GM12878 (cell line): ENCODE measurements at regions not wholly inside any gene's neighbourhood (a gene's known extent, or its start where the extent isn't known, plus 50 kb on each side); places are given as distances from the start of the nearest gene placed in this dataset.

Source experiments
- ATAC-seq: fragments of 200-7000 bp; cut with Tn5 transposase; 3 replicates; pipeline ENCODE4 v1.9.1; 2020; ENCODE audit warnings: mild to moderate bottlenecking, moderate library complexity
- BruUV-seq: library from RNA; stranded (reverse); fragments of 400-500 nt; replicated peaks from 2 replicates; lab custom pipeline; 2021; lab: Mats Ljungman, UMichigan
- CTCF ChIA-PET: fragments of 300-600 bp; sonication (Branson Sonifier 250); formaldehyde crosslinking; extraction: SDS; loops from one replicate; lab custom pipeline; 2021; ENCODE audit warnings: inconsistent platforms; lab: Yijun Ruan, JAX
- POLR2A ChIA-PET: fragments of 350-600 bp; formaldehyde crosslinking; extraction: SDS; loops from one replicate; lab custom pipeline; 2021; ENCODE audit warnings: inconsistent platforms; lab: Charles Lee
- RAD21 ChIA-PET: fragments of 300-600 bp; sonication (Branson Sonifier 250); formaldehyde crosslinking; loops from one replicate; lab custom pipeline; 2023; ENCODE audit warnings: antibody characterized with exemption; ENCODE audit not compliant: unreplicated experiment; lab: Charles Lee
- SMC1A ChIA-PET: fragments of 300-600 bp; sonication (Branson Sonifier 250); formaldehyde crosslinking; loops from one replicate; lab custom pipeline; 2023; ENCODE audit not compliant: unreplicated experiment, uncharacterized antibody; lab: Charles Lee
- DNase-seq: peaks from one replicate; pipeline ENCODE4 v3.0.0-alpha.2; 2011; ENCODE audit warnings: low read depth, low spot score
- FAIRE-seq: peaks from 3 replicates; lab custom pipeline; 2011; peaks lifted over from hg19 to GRCh38; lab: Jason Lieb, UNC
- H2AFZ ChIP-seq: 2 replicates; pipeline ENCODE4 v1.6.0; 2011; ENCODE audit warnings: low read depth, low read length, control low read depth; ENCODE audit not compliant: control insufficient read depth
- H3K27ac ChIP-seq: 2 replicates; pipeline ENCODE4 v1.5.1; 2011; ENCODE audit warnings: control low read depth; ENCODE audit not compliant: control insufficient read depth, insufficient read depth
- H3K27me3 ChIP-seq, 2 experiments: replicated peaks in 1 of 2; 2 replicates each; pipeline versions ENCODE4 v1.6.0 to v1.6.1; 2011; ENCODE audit warnings: low read length in 1 of 2; ENCODE audit not compliant: control insufficient read depth in 2 of 2, insufficient read depth in 2 of 2
- H3K36me3 ChIP-seq, 2 experiments: 2 replicates each; pipeline ENCODE4 v1.5.1; 2011; ENCODE audit warnings: low read length in 1 of 2; ENCODE audit not compliant: control insufficient read depth in 2 of 2, insufficient read depth in 2 of 2
- H3K4me1 ChIP-seq: 2 replicates; pipeline ENCODE4 v1.6.1; 2011; ENCODE audit warnings: mild to moderate bottlenecking, low read length, moderate library complexity, mixed read lengths; ENCODE audit not compliant: control insufficient read depth, insufficient read depth
- H3K4me2 ChIP-seq: 2 replicates; pipeline ENCODE4 v1.6.0; 2011; ENCODE audit warnings: control low read depth; ENCODE audit not compliant: control insufficient read depth, insufficient read depth
- H3K4me3 ChIP-seq: fragments of 200-600 bp; sonication (generic); 2 replicates; pipeline ENCODE4 v1.5.1; 2016
- H3K79me2 ChIP-seq: 2 replicates; pipeline ENCODE4 v1.6.0; 2011; ENCODE audit warnings: low read length; ENCODE audit not compliant: control insufficient read depth, insufficient read depth
- H3K9ac ChIP-seq: 2 replicates; pipeline ENCODE4 v1.8.0; 2011; ENCODE audit warnings: low read length, control low read depth, mixed read lengths; ENCODE audit not compliant: control insufficient read depth, insufficient read depth
- H3K9me3 ChIP-seq: replicated peaks from 3 replicates; pipeline ENCODE4 v1.5.1; 2011; ENCODE audit warnings: mild to moderate bottlenecking, low read length; ENCODE audit not compliant: control insufficient read depth, insufficient read depth
- H4K20me1 ChIP-seq: 2 replicates; pipeline ENCODE4 v1.6.0; 2011; ENCODE audit not compliant: control insufficient read depth, insufficient read depth
- BCL11A ChIP-seq: IDR thresholded peaks from 2 replicates; pipeline ENCODE4 v1.6.1; 2011; ENCODE audit warnings: low read depth, low read length
- BMI1 ChIP-seq: fragments of 450-650 bp; IDR thresholded peaks from 2 replicates; pipeline ENCODE4 v1.6.1; 2016; ENCODE audit warnings: mild to moderate bottlenecking, moderate library complexity, borderline replicate concordance
- GABPA ChIP-seq: IDR thresholded peaks from 2 replicates; pipeline ENCODE4 v1.6.1; 2014; ENCODE audit warnings: antibody characterized with exemption, low read depth, mild to moderate bottlenecking, inconsistent platforms
- GATAD2B ChIP-seq: fragments of 450-650 bp; conservative IDR thresholded peaks from 2 replicates; pipeline ENCODE4 v1.6.1; 2017; ENCODE audit warnings: low read depth, mild to moderate bottlenecking, moderate library complexity
- HCFC1 ChIP-seq: fragments of 150-350 bp; IDR thresholded peaks from 2 replicates; pipeline ENCODE4 v1.6.1; 2014; ENCODE audit warnings: low read length
- STAT1 ChIP-seq: fragments of 450-650 bp; conservative IDR thresholded peaks from 2 replicates; pipeline ENCODE4 v1.6.1; 2014; ENCODE audit warnings: antibody characterized with exemption, mild to moderate bottlenecking
- TCF3 ChIP-seq: IDR thresholded peaks from 2 replicates; pipeline ENCODE4 v1.6.1; 2012; ENCODE audit warnings: low read depth, mild to moderate bottlenecking, low read length, borderline replicate concordance; ENCODE audit not compliant: insufficient read depth
- WGBS: methylation state at CpG from one replicate; pipeline ENCODE4 v1.1.6; 2016; ENCODE audit warnings: low lambda C conversion rate; ENCODE audit not compliant: insufficient replicate concordance, insufficient coverage; ENCODE audit errors: missing lambda C conversion rate; 5-methylcytosine and 5-hydroxymethylcytosine counted together
- in situ Hi-C: fragments of 300-500 bp; cut with MboI; formaldehyde crosslinking; loops from 9 replicates; pipeline ENCODE4 v1.14.3; 2018; ENCODE audit warnings: mixed read lengths
- intact Hi-C: fragments of 100-400 bp; cut with micrococcal nuclease; formaldehyde crosslinking; loops from one replicate; pipeline ENCODE4 v1.14.2; 2022; ENCODE audit not compliant: unreplicated experiment
- TF ChIP-seq, protein P1 (sequence below): IDR thresholded peaks from 2 replicates; pipeline ENCODE4 v1.6.1; 2012; ENCODE audit warnings: low read depth, low read length, improper control_type of control experiment
- TF ChIP-seq, protein P2 (sequence below): IDR thresholded peaks from 2 replicates; pipeline ENCODE4 v1.6.1; 2012; ENCODE audit warnings: mild to moderate bottlenecking, low read depth, low read length
- TF ChIP-seq, protein P3 (sequence below): fragments of 450-650 bp; IDR thresholded peaks from 2 replicates; pipeline ENCODE4 v1.6.1; 2016; ENCODE audit warnings: mild to moderate bottlenecking

DNA sequence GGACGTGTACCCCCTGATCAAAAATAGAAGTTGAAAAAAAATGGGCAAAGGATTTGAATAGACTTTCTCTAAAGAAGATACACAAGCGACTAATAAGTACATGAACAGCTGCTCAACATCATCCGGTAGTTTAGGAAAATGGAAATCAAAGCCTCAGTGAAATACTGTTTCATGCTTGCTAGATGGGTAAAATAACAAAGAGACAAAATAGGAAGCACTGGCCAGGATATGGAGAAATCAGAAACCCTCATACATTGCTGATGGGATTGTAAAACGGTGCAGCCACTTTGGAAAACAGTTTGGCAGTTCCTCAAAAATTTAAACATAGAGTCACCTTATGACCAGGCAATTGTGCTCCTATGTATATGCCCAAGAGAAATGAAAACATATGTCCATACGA, 65.0 kb upstream of the SUB1 start:
- intact Hi-C loops: no loop called here
- Histone ChIP-seq H3K27ac (no peak overlapping the region), H3K4me2 (no peak overlapping the region), H3K9ac (no peak overlapping the region), H3K36me3 (no peaks in the 10 kb centered on the region), H3K27me3 (no peaks in the 10 kb centered on the region; a peak in 1 of 4 replicates), H2AFZ (no peak overlapping the region), H3K4me1 (no peaks in the 10 kb centered on the region), H3K9me3 (peaks cover 1% of the 10 kb centered on the region; the same call in 2 of the 3 replicates), H3K4me3 (no peak overlapping the region), H4K20me1 (no peaks in the 10 kb centered on the region), H3K79me2 (no peaks in the 10 kb centered on the region)
- FAIRE-seq (no peak), DNase-seq (no peak), ATAC-seq (no peak)
- POLR2A ChIA-PET: interaction anchor here (0.6 kb wide), 1 partner anchor 658 kb away, joined by 4 read pairs; no protein-coding TSS in a partner anchor
- in situ Hi-C loops: no loop called here
- TF ChIP-seq, protein P1, sequence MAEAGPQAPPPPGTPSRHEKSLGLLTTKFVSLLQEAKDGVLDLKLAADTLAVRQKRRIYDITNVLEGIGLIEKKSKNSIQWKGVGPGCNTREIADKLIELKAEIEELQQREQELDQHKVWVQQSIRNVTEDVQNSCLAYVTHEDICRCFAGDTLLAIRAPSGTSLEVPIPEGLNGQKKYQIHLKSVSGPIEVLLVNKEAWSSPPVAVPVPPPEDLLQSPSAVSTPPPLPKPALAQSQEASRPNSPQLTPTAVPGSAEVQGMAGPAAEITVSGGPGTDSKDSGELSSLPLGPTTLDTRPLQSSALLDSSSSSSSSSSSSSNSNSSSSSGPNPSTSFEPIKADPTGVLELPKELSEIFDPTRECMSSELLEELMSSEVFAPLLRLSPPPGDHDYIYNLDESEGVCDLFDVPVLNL: no peak
- CTCF ChIA-PET: interaction anchor here (0.7 to 1.2 kb wide), 3 partner anchors 70 to 257 kb away, joined by 3 to 4 read pairs (median 3); no protein-coding TSS in a partner anchor
- BruUV-seq: no TSS peak
- SMC1A ChIA-PET: interaction anchor here (0.9 kb wide), 1 partner anchor 69 kb away, joined by 3 read pairs; no protein-coding TSS in a partner anchor
- WGBS: 17% methylated on average over 5 of the region's 5 CpGs
- RAD21 ChIA-PET: interaction anchor here (1.0 kb wide), 1 partner anchor 93 kb away, joined by 3 read pairs; no protein-coding TSS in a partner anchor

GRCh38 chr5:32519508-32519907, 65.8 kb upstream of the SUB1 start:
- no peaks in the 10 kb centered on the region for H3K36me3 ChIP-seq
- no TSS peak for BruUV-seq
- RAD21 ChIA-PET: no interaction called here
- SMC1A ChIA-PET: no interaction called here
- FAIRE-seq: no peak
- peaks cover 1% of the 10 kb centered on the region; the same call in 2 of the 3 replicates for H3K9me3 ChIP-seq
- 59% methylated on average over 3 of the region's 3 CpGs for WGBS
- POLR2A ChIA-PET: interaction anchor here (0.7 kb wide), 1 partner anchor 65 kb away, joined by 3 read pairs; no protein-coding TSS in a partner anchor
- CTCF ChIA-PET: interaction anchor here (0.9 to 1.2 kb wide), 2 partner anchors 70 to 72 kb away, joined by 3 to 4 read pairs; no protein-coding TSS in a partner anchor
- no peak overlapping the region for H3K4me2 ChIP-seq
- H3K27me3 ChIP-seq: no peaks in the 10 kb centered on the region; a peak in 1 of 4 replicates
- H3K9ac ChIP-seq: no peak overlapping the region
- H3K4me1 ChIP-seq: no peaks in the 10 kb centered on the region
- no peaks in the 10 kb centered on the region for H3K79me2 ChIP-seq
- in situ Hi-C loops: no loop called here
- ATAC-seq: no peak
- DNase-seq: no peak
- H3K4me3 ChIP-seq: no peak overlapping the region
- no peak overlapping the region for H2AFZ ChIP-seq
- intact Hi-C loops: no loop called here
- no peak overlapping the region for H3K27ac ChIP-seq
- no peaks in the 10 kb centered on the region for H4K20me1 ChIP-seq
- TF ChIP-seq HCFC1 (no peak), STAT1 (no peak), TCF3 (no peak), BCL11A (no peak), GATAD2B (no peak), GABPA (no peak), BMI1 (no peak)
- TF ChIP-seq, protein P2, sequence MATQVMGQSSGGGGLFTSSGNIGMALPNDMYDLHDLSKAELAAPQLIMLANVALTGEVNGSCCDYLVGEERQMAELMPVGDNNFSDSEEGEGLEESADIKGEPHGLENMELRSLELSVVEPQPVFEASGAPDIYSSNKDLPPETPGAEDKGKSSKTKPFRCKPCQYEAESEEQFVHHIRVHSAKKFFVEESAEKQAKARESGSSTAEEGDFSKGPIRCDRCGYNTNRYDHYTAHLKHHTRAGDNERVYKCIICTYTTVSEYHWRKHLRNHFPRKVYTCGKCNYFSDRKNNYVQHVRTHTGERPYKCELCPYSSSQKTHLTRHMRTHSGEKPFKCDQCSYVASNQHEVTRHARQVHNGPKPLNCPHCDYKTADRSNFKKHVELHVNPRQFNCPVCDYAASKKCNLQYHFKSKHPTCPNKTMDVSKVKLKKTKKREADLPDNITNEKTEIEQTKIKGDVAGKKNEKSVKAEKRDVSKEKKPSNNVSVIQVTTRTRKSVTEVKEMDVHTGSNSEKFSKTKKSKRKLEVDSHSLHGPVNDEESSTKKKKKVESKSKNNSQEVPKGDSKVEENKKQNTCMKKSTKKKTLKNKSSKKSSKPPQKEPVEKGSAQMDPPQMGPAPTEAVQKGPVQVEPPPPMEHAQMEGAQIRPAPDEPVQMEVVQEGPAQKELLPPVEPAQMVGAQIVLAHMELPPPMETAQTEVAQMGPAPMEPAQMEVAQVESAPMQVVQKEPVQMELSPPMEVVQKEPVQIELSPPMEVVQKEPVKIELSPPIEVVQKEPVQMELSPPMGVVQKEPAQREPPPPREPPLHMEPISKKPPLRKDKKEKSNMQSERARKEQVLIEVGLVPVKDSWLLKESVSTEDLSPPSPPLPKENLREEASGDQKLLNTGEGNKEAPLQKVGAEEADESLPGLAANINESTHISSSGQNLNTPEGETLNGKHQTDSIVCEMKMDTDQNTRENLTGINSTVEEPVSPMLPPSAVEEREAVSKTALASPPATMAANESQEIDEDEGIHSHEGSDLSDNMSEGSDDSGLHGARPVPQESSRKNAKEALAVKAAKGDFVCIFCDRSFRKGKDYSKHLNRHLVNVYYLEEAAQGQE: no peak
- TF ChIP-seq, protein P3, sequence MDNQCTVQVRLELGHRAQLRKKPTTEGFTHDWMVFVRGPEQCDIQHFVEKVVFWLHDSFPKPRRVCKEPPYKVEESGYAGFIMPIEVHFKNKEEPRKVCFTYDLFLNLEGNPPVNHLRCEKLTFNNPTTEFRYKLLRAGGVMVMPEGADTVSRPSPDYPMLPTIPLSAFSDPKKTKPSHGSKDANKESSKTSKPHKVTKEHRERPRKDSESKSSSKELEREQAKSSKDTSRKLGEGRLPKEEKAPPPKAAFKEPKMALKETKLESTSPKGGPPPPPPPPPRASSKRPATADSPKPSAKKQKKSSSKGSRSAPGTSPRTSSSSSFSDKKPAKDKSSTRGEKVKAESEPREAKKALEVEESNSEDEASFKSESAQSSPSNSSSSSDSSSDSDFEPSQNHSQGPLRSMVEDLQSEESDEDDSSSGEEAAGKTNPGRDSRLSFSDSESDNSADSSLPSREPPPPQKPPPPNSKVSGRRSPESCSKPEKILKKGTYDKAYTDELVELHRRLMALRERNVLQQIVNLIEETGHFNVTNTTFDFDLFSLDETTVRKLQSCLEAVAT: no peak
